Neural progenitor cell (in vitro differentiated cells): ENCODE measurements at regions not wholly inside any gene's neighbourhood (a gene's known extent, or its start where the extent isn't known, plus 50 kb on each side); places are given as distances from the start of the nearest gene placed in this dataset.

Source experiments
- DNase-seq: peaks from one replicate; pipeline ENCODE4 v3.0.0-alpha.2; 2016; ENCODE audit warnings: low spot score
- H2AFZ ChIP-seq: fragments of 200-600 bp; sonication (generic); replicated peaks from 2 replicates; pipeline ENCODE4 v1.6.1; 2016; ENCODE audit warnings: antibody characterized with exemption
- H3F3A ChIP-seq: fragments of 200-600 bp; sonication (generic); 2 replicates; pipeline ENCODE4 v1.6.1; 2016; ENCODE audit warnings: antibody characterized with exemption, low read depth
- H3K27ac ChIP-seq: fragments of 200-600 bp; sonication (generic); 2 replicates; pipeline ENCODE4 v1.5.1; 2016; ENCODE audit warnings: mild to moderate bottlenecking
- H3K27me3 ChIP-seq: fragments of 200-600 bp; sonication (generic); 2 replicates; pipeline ENCODE4 v1.6.1; 2016; ENCODE audit warnings: mild to moderate bottlenecking, moderate library complexity
- H3K36me3 ChIP-seq: fragments of 200-600 bp; sonication (generic); 2 replicates; pipeline ENCODE4 v1.5.1; 2016
- H3K4me1 ChIP-seq: fragments of 200-600 bp; sonication (generic); 2 replicates; pipeline ENCODE4 v1.6.1; 2016; ENCODE audit warnings: mixed run types
- H3K4me2 ChIP-seq: fragments of 200-600 bp; sonication (generic); 2 replicates; pipeline ENCODE4 v1.6.1; 2016
- H3K4me3 ChIP-seq: fragments of 200-600 bp; sonication (generic); 2 replicates; pipeline ENCODE4 v1.5.1; 2016
- H3K79me2 ChIP-seq: fragments of 200-600 bp; sonication (generic); 2 replicates; pipeline ENCODE4 v1.6.1; 2016; ENCODE audit warnings: low read depth
- H3K9ac ChIP-seq: fragments of 200-600 bp; sonication (generic); 2 replicates; pipeline ENCODE4 v1.6.1; 2016
- H3K9me3 ChIP-seq: fragments of 200-600 bp; sonication (generic); 2 replicates; pipeline ENCODE4 v1.5.1; 2016; ENCODE audit warnings: low read depth
- H4K20me1 ChIP-seq: fragments of 200-600 bp; sonication (generic); 2 replicates; pipeline ENCODE4 v1.6.1; 2016; ENCODE audit warnings: low read depth
- H3K27ac Mint-ChIP-seq: 3 replicates; pipeline ENCODE4 v1.8.0; 2021; ENCODE audit warnings: mixed read lengths
- H3K27me3 Mint-ChIP-seq: 2 replicates; pipeline ENCODE4 v1.8.0; 2022; ENCODE audit warnings: low read depth, mild to moderate bottlenecking, inconsistent platforms, moderate library complexity, mixed read lengths; ENCODE audit not compliant: insufficient read depth
- H3K36me3 Mint-ChIP-seq: 3 replicates; pipeline ENCODE4 v1.8.0; 2021; ENCODE audit warnings: mixed read lengths
- H3K4me1 Mint-ChIP-seq: 3 replicates; pipeline ENCODE4 v1.8.0; 2021; ENCODE audit warnings: mixed read lengths
- H3K4me3 Mint-ChIP-seq: 3 replicates; pipeline ENCODE4 v1.8.0; 2021; ENCODE audit warnings: mild to moderate bottlenecking, moderate library complexity, mixed read lengths
- H3K9me3 Mint-ChIP-seq: 3 replicates; pipeline ENCODE4 v1.8.0; 2020; ENCODE audit warnings: mixed read lengths
- CTCF ChIP-seq: fragments of 200-600 bp; sonication (generic); IDR thresholded peaks from 2 replicates; pipeline ENCODE4 v1.5.1; 2017; ENCODE audit warnings: antibody characterized with exemption, mild to moderate bottlenecking
- EZH2 ChIP-seq: fragments of 200-600 bp; sonication (generic); IDR thresholded peaks from 2 replicates; pipeline ENCODE4 v1.6.1; 2017; ENCODE audit warnings: antibody characterized with exemption, mild to moderate bottlenecking, moderate library complexity
- EZH2phosphoT487 ChIP-seq: fragments of 200-600 bp; sonication (generic); IDR thresholded peaks from 2 replicates; pipeline ENCODE4 v1.6.1; 2017; ENCODE audit warnings: antibody characterized with exemption

GRCh38 chr19:32104850-32105235 is 240.6 kb upstream of the ZNF507 start:
- peaks cover 4% of the 10 kb centered on the region for H3F3A ChIP-seq
- H3K4me1 Mint-ChIP-seq: peaks cover 5% of the 10 kb centered on the region
- peaks cover 6% of the 10 kb centered on the region for H3K27me3 Mint-ChIP-seq
- H3K4me1 ChIP-seq: peaks cover 15% of the 10 kb centered on the region
- H3K79me2 ChIP-seq: no peaks in the 10 kb centered on the region
- peaks cover 5% of the 10 kb centered on the region for H3K9me3 ChIP-seq
- no peaks in the 10 kb centered on the region for H4K20me1 ChIP-seq
- no peak overlapping the region for H2AFZ ChIP-seq
- no peak overlapping the region for H3K9ac ChIP-seq
- TF ChIP-seq EZH2 (no peak), EZH2phosphoT487 (no peak), CTCF (no peak)
- no peak overlapping the region for H3K27ac ChIP-seq
- H3K27ac Mint-ChIP-seq: no peak overlapping the region
- H3K36me3 Mint-ChIP-seq: no peaks in the 10 kb centered on the region
- peaks cover 10% of the 10 kb centered on the region for H3K9me3 Mint-ChIP-seq
- H3K4me3 ChIP-seq: no peak overlapping the region
- H3K27me3 ChIP-seq: no peaks in the 10 kb centered on the region
- no peak overlapping the region for H3K4me2 ChIP-seq
- no peak for DNase-seq
- H3K36me3 ChIP-seq: no peaks in the 10 kb centered on the region
- H3K4me3 Mint-ChIP-seq: no peak overlapping the region

- Mint-ChIP-seq H3K27me3 (peaks cover 4% of the 10 kb centered on the region), H3K9me3 (peaks cover 3% of the 10 kb centered on the region), H3K4me1 (peaks cover 5% of the 10 kb centered on the region), H3K27ac (no peak overlapping the region), H3K36me3 (no peaks in the 10 kb centered on the region), H3K4me3 (no peak overlapping the region)
- no peaks in the 10 kb centered on the region for H3K79me2 ChIP-seq
- no peak for TF ChIP-seq EZH2phosphoT487
- no peak for TF ChIP-seq EZH2
- no peak for TF ChIP-seq CTCF
- no peak overlapping the region for H3K4me2 ChIP-seq
- peaks cover 15% of the 10 kb centered on the region for H3K4me1 ChIP-seq
- H3F3A ChIP-seq: no peaks in the 10 kb centered on the region
- H3K9ac ChIP-seq: no peak overlapping the region
- H3K27ac ChIP-seq: no peak overlapping the region
- H3K4me3 ChIP-seq: no peak overlapping the region
- no peaks in the 10 kb centered on the region for H3K36me3 ChIP-seq
- no peaks in the 10 kb centered on the region for H3K27me3 ChIP-seq
- no peak for DNase-seq
- H4K20me1 ChIP-seq: no peaks in the 10 kb centered on the region
- H3K9me3 ChIP-seq: no peaks in the 10 kb centered on the region
- peak overlapping the region; percentile 48 for H2AFZ ChIP-seq
Observed at GRCh38 chr19:32105527-32106310, 239.7 kb upstream of the ZNF507 start.

- no peaks in the 10 kb centered on the region for H4K20me1 ChIP-seq
- H2AFZ ChIP-seq: no peak overlapping the region
- no peaks in the 10 kb centered on the region for H3K36me3 ChIP-seq
- no peak for TF ChIP-seq CTCF
- no peak for TF ChIP-seq EZH2
- TF ChIP-seq EZH2phosphoT487: no peak
- H3K4me1 ChIP-seq: no peaks in the 10 kb centered on the region
- H3K27ac ChIP-seq: no peak overlapping the region
- no peaks in the 10 kb centered on the region for H3K27me3 ChIP-seq
- no peak overlapping the region for H3K9ac ChIP-seq
- no peak overlapping the region for H3K27ac Mint-ChIP-seq
- no peaks in the 10 kb centered on the region for H3K4me1 Mint-ChIP-seq
- H3K36me3 Mint-ChIP-seq: no peaks in the 10 kb centered on the region
- no peak overlapping the region for H3K4me2 ChIP-seq
- no peak overlapping the region for H3K4me3 ChIP-seq
- DNase-seq: no peak
- no peaks in the 10 kb centered on the region for H3K9me3 ChIP-seq
- H3K9me3 Mint-ChIP-seq: peaks cover 7% of the 10 kb centered on the region
- no peaks in the 10 kb centered on the region for H3F3A ChIP-seq
- H3K27me3 Mint-ChIP-seq: peaks cover 2% of the 10 kb centered on the region
- no peaks in the 10 kb centered on the region for H3K79me2 ChIP-seq
- H3K4me3 Mint-ChIP-seq: no peak overlapping the region
Observed at GRCh38 chr19:32122258-32122657, 223.2 kb upstream of the ZNF507 start.
